GM13977 (cell line): ENCODE measurements at regions not wholly inside any gene's neighbourhood (a gene's known extent, or its start where the extent isn't known, plus 50 kb on each side); places are given as distances from the start of the nearest gene placed in this dataset.
A peak's percentile ranks its signal among the peaks of the same experiment; 100 is the strongest.

ENCODE experiments used
- DNase-seq: peaks from one replicate; pipeline ENCODE4 v3.0.0; 2012; ENCODE audit warnings: low spot score
- CTCF ChIP-seq: IDR thresholded peaks from 2 replicates; pipeline ENCODE4 v1.5.1; 2012; ENCODE audit warnings: mild to moderate bottlenecking, control low read depth; ENCODE audit not compliant: insufficient read depth; ENCODE audit errors: extremely low read depth, missing control alignments
- in situ Hi-C: fragments of 300-500 bp; cut with MboI; formaldehyde crosslinking; loops from one replicate; pipeline ENCODE4 v1.12.0; 2022; ENCODE audit warnings: low sequenced_read_pairs, low pct_unique_long_range_greater_than_20kb, mixed read lengths, inconsistent platforms; ENCODE audit not compliant: unreplicated experiment

- in situ Hi-C loops, result no loop called here
- no peak for DNase-seq
- no peak for TF ChIP-seq CTCF
These were observed 80.3 kb upstream of the SESTD1 start for GRCh38 chr2:179344970-179345369.

- in situ Hi-C loops, result no loop called here
- no peak for TF ChIP-seq CTCF
- DNase-seq, result no peak
These were observed 79.8 kb upstream of the SESTD1 start for GRCh38 chr2:179344280-179344964.

- TF ChIP-seq CTCF, result no peak
- no peak for DNase-seq
- in situ Hi-C loops, result no loop called here
These were observed 79.3 kb upstream of the SESTD1 start for GRCh38 chr2:179343945-179344279.

GRCh38 chr2:179341152-179341866 lies 76.7 kb upstream of the SESTD1 start:
- DNase-seq, result no peak
- TF ChIP-seq CTCF, result no peak
- in situ Hi-C loops, result no loop called here

- DNase-seq, result no peak
- peak; percentile 21 for TF ChIP-seq CTCF
- in situ Hi-C loops, result no loop called here
These were observed 76.0 kb upstream of the SESTD1 start for GRCh38 chr2:179340678-179341077.

- in situ Hi-C loops, result no loop called here
- no peak for TF ChIP-seq CTCF
- no peak for DNase-seq
These were observed 74.0 kb upstream of the SESTD1 start for GRCh38 chr2:179338681-179339080.
